Keratinocyte (primary cell): ENCODE measurements at regions not wholly inside any gene's neighbourhood (a gene's known extent, or its start where the extent isn't known, plus 50 kb on each side); places are given as distances from the start of the nearest gene placed in this dataset.

Source experiments
- DNase-seq: peaks from one replicate; pipeline ENCODE4 v3.0.0-alpha.2; 2011; ENCODE audit warnings: low read depth, missing footprints, low spot score
- FAIRE-seq: peaks from 2 replicates; lab custom pipeline; 2011; peaks lifted over from hg19 to GRCh38; lab: Jason Lieb, UNC
- H2AFZ ChIP-seq: 2 replicates; pipeline ENCODE4 v1.6.0; 2012; ENCODE audit warnings: low read length, control low read depth, inconsistent platforms; ENCODE audit not compliant: control insufficient read depth
- H3K27ac ChIP-seq: 2 replicates; pipeline ENCODE4 v1.5.1; 2011; ENCODE audit warnings: low read length; ENCODE audit not compliant: control insufficient read depth, insufficient read depth
- H3K27me3 ChIP-seq: 3 replicates; pipeline ENCODE4 v1.6.0; 2011; ENCODE audit warnings: low read length; ENCODE audit not compliant: control insufficient read depth, insufficient read depth; ENCODE audit errors: extremely low read depth
- H3K36me3 ChIP-seq, 2 experiments: 2 replicates in 1 of 2; 3 replicates in 1 of 2; pipeline ENCODE4 v1.5.1; 2011; ENCODE audit warnings: low read length in 2 of 2, mild to moderate bottlenecking in 1 of 2; ENCODE audit not compliant: control insufficient read depth in 2 of 2, insufficient read depth in 2 of 2; ENCODE audit errors: extremely low read depth in 1 of 2
- H3K4me1 ChIP-seq: 3 replicates; pipeline ENCODE4 v1.5.1; 2011; ENCODE audit warnings: low read length; ENCODE audit not compliant: control insufficient read depth, insufficient read depth; ENCODE audit errors: extremely low read depth
- H3K4me2 ChIP-seq: 3 replicates; pipeline ENCODE4 v1.6.0; 2011; ENCODE audit warnings: low read depth, low read length; ENCODE audit not compliant: control insufficient read depth, insufficient read depth; ENCODE audit errors: extremely low read depth
- H3K4me3 ChIP-seq, 3 experiments: fragments of 200-600 bp in 1 of 3; sonication (generic) in 1 of 3; 2 replicates in 2 of 3; 3 replicates in 1 of 3; pipeline ENCODE4 v1.5.1; 2011 to 2016; ENCODE audit warnings: low read length in 3 of 3, mild to moderate bottlenecking in 3 of 3, control low read depth in 2 of 3, inconsistent platforms in 1 of 3, low read depth in 1 of 3, mixed read lengths in 1 of 3, mixed run types in 1 of 3, moderate library complexity in 1 of 3; ENCODE audit not compliant: control insufficient read depth in 2 of 3, insufficient read depth in 2 of 3; ENCODE audit errors: extremely low read depth in 1 of 3
- H3K79me2 ChIP-seq: 2 replicates; pipeline ENCODE4 v1.6.0; 2012; ENCODE audit warnings: low read length; ENCODE audit not compliant: control insufficient read depth, insufficient read depth
- H3K9ac ChIP-seq: 3 replicates; pipeline ENCODE4 v1.6.0; 2011; ENCODE audit warnings: low read length; ENCODE audit not compliant: control insufficient read depth, insufficient read depth; ENCODE audit errors: extremely low read depth
- H3K9me1 ChIP-seq: 3 replicates; pipeline ENCODE4 v1.6.0; 2011; ENCODE audit warnings: low read length; ENCODE audit not compliant: control insufficient read depth, insufficient read depth; ENCODE audit errors: extremely low read depth
- H3K9me3 ChIP-seq: 2 replicates; pipeline ENCODE4 v1.5.1; 2012; ENCODE audit warnings: low read depth, low read length; ENCODE audit not compliant: control insufficient read depth
- H4K20me1 ChIP-seq: 3 replicates; pipeline ENCODE4 v1.6.0; 2011; ENCODE audit warnings: low read length; ENCODE audit not compliant: control insufficient read depth, insufficient read depth; ENCODE audit errors: extremely low read depth
- CTCF ChIP-seq, 3 experiments: IDR thresholded peaks in 1 of 3; conservative IDR thresholded peaks in 1 of 3; optimal IDR thresholded peaks in 1 of 3; 2 replicates in 2 of 3; 3 replicates in 1 of 3; pipeline versions ENCODE3 to v1.5.1; 2011; ENCODE audit warnings: low read length in 3 of 3, mild to moderate bottlenecking in 3 of 3, moderate library complexity in 2 of 3, control low read depth in 1 of 3, inconsistent platforms in 1 of 3; ENCODE audit not compliant: insufficient read depth in 2 of 3; ENCODE audit errors: extremely low read depth in 1 of 3
- EZH2 ChIP-seq: IDR thresholded peaks from one replicate; pipeline ENCODE4 v1.6.1; 2012; ENCODE audit warnings: inconsistent platforms, mild to moderate bottlenecking, low read length, moderate library complexity
- dilution Hi-C: fragments of 300-500 bp; cut with MboI; formaldehyde crosslinking; loops from one replicate; pipeline ENCODE4 v1.7.0; 2020; ENCODE audit warnings: low sequenced_read_pairs; ENCODE audit not compliant: extremely low pct_ligation_motif_present

- FAIRE-seq (no peak), DNase-seq (no peak)
- no peaks in the 10 kb centered on the region for H3K36me3 ChIP-seq
- H3K27me3 ChIP-seq = peaks cover 3% of the 10 kb centered on the region
- H3K4me3 ChIP-seq = no peak overlapping the region
- dilution Hi-C loops = no loop called here
- H3K4me2 ChIP-seq = no peak overlapping the region
- no peaks in the 10 kb centered on the region for H3K79me2 ChIP-seq
- H2AFZ ChIP-seq = no peak overlapping the region
- no peaks in the 10 kb centered on the region for H3K9me1 ChIP-seq
- no peak overlapping the region for H3K27ac ChIP-seq
- TF ChIP-seq CTCF (optimal IDR thresholded peaks at IDR 0.05 in 1 of 3, IDR thresholded peaks at IDR 0.05 in 1 of 3, conservative IDR thresholded peaks at IDR 0.05 in 1 of 3; ENCODE audit: extremely low read depth in 1 of 3, insufficient read depth in 2 of 3, low read length in 3 of 3) (no peak), EZH2 (no peak)
- H3K4me1 ChIP-seq = no peaks in the 10 kb centered on the region
- no peaks in the 10 kb centered on the region for H3K9me3 ChIP-seq
- H3K9ac ChIP-seq = no peak overlapping the region
- no peaks in the 10 kb centered on the region for H4K20me1 ChIP-seq
These were observed 130.4 kb upstream of the SLIT3 start for GRCh38 chr5:169431386-169431785.

GRCh38 chr5:169430671-169431070 lies 129.7 kb upstream of the SLIT3 start:
- H3K27ac ChIP-seq = no peak overlapping the region

More at GRCh38 chr5:169430671-169431070, 129.7 kb upstream of the SLIT3 start:
- dilution Hi-C loops = no loop called here
- Histone ChIP-seq H3K27me3 (peaks cover 3% of the 10 kb centered on the region), H2AFZ (no peak overlapping the region), H3K4me3 (no peak overlapping the region), H3K4me1 (no peaks in the 10 kb centered on the region), H3K79me2 (no peaks in the 10 kb centered on the region), H3K36me3 (no peaks in the 10 kb centered on the region), H4K20me1 (no peaks in the 10 kb centered on the region), H3K9ac (no peak overlapping the region), H3K9me3 (no peaks in the 10 kb centered on the region), H3K4me2 (no peak overlapping the region), H3K9me1 (no peaks in the 10 kb centered on the region)
- TF ChIP-seq EZH2 (no peak), CTCF (optimal IDR thresholded peaks at IDR 0.05 in 1 of 3, IDR thresholded peaks at IDR 0.05 in 1 of 3, conservative IDR thresholded peaks at IDR 0.05 in 1 of 3; ENCODE audit: extremely low read depth in 1 of 3, insufficient read depth in 2 of 3, low read length in 3 of 3) (no peak)
- no peak for DNase-seq
- FAIRE-seq = no peak
